ENCODE measurements at regions not wholly inside any gene's neighbourhood (a gene's known extent, or its start where the extent isn't known, plus 50 kb on each side); places are given as distances from the start of the nearest gene placed in this dataset.

GRCh38 chr6:102670735-102671134 lies 1277.2 kb downstream of the GRIK2 start:
- DNase-seq, result no peak

- no peak for DNase-seq
These were observed 1269.3 kb downstream of the GRIK2 start for GRCh38 chr6:102662851-102663250.

- DNase-seq, result no peak
These were observed 1266.8 kb downstream of the GRIK2 start for GRCh38 chr6:102660303-102660702.

- no peak for DNase-seq
These were observed 1262.3 kb downstream of the GRIK2 start for GRCh38 chr6:102655823-102656222.

GRCh38 chr6:102641426-102641825 lies 1247.9 kb downstream of the GRIK2 start:
- no peak for DNase-seq

GRCh38 chr6:102631921-102632320 lies 1238.4 kb downstream of the GRIK2 start:
- DNase-seq, result no peak

DNA sequence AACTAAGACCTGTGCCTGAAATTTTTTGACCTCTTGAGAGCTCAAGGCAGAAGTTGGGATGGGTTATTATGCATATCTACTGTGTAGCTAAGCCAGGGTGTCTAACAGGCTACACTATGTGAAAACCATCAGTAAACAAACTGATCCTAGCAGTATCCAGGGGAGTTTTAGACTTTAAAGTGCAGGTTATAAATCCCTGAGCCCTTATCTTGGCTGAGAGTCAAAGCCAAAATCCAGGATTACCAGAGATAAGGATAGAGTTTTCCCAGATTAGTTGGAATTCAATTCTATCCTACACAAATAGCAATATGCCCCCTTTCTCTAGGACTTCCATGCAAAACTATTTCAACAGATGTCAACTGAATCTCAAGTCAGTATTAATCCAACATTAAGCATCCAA lies 1229.7 kb downstream of the GRIK2 start:
- no peak for DNase-seq

- no peak for DNase-seq
These were observed 1226.1 kb downstream of the GRIK2 start for GRCh38 chr6:102619585-102619984.

- no peak for DNase-seq
These were observed 1189.1 kb downstream of the GRIK2 start for GRCh38 chr6:102582569-102582968.

- DNase-seq, result no peak
These were observed 1188.0 kb downstream of the GRIK2 start for GRCh38 chr6:102581378-102582124.

DNA sequence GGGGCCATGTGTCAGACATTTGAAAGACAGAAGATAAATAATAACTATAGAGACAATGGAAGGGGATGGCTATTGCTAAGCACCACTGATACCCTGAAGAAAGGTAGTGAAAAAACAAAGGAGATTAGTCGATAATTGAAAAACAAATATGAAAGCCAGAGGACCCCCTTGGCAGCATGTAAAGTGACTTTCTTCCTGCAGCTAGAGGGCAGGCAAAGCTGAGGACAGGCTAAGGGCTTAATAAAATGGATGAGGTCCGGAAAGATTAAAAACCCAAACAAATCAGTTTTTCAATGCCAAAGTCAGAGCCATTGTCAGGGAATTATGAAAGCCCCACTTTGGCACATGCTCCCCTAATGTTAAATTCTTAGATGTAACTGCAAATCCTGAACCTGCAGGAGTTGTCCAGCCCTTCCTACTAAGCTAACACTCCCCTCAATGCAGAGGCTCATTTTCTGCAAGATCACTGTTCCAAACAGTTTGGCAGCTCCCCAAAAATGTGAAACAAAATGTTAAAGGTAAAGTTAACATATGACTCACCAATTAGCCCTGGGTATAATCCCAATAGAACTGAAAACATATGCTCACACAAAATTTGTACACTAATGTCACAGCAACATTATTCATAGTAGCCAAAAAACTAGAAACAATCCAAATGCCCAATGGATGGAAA lies 1177.9 kb downstream of the GRIK2 start:
- no peak for DNase-seq

DNA sequence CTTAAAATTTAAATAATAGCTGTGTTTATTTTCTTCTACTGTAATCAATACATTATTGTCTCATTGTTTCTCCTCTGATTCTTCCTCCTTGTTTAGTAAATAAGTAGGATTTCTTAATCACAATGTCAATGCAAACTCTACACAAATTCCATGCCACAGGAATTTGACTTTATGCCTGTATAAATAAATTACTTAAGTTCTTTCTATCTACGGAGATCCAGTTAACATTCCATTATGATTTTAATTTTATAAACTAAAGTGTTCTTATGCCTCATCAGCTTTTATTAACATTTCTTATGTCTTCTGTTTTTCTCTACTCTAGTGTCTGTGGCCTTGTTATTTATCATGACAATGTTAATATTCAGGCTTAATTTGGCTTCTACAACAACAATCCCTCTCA lies 1169.2 kb downstream of the GRIK2 start:
- DNase-seq, result no peak

GRCh38 chr6:102553214-102553613 lies 1159.7 kb downstream of the GRIK2 start:
- no peak for DNase-seq

DNA sequence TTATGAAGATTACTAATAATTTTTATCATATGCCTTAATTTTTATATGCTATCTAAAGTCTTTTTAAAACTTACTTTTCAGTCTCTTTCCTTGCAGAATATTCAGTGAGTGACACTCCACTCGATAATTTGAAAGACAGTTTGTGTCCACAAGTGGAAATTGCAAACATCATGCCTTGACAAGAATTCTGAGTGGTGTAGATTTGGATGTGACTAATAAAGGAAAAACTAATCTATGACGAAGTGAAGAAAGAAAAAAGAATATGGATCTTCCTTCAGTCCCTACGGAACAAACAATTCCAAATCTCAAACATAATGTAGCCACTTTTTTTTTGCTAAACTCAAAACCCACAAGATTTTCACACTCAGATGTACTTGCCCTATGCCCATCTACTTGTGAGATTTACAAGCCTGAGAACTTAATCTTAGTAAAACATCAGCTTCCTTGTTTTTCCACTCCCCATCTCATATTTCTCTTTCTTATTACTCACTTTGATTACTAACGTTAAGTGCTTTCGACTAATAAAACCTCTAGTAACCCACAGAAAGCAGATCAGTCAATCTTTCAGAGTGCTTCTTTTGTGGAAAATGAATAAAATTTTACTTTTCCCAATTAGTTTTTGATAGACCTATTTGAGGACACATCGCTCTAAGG lies 1155.8 kb downstream of the GRIK2 start:
- DNase-seq, result no peak

DNA sequence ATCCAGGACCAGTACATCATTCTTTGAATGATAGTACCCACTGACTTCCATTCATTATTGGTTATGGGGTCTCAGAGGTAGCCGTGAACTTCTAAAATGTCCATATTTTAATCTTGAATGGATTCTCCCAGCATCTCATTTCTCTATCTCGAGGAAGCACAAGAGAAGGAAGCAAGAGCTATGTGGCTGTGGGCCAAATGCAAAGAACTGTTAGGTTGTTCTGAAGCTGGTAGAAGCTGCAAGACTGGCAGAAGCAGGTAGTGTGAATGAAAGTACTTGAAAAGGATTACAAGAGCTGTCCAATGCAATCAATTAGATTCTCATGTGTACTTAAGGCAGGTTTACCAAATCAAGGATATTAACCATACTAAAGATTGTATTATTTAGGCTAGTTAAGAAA lies 1131.8 kb downstream of the GRIK2 start:
- no peak for DNase-seq

DNA sequence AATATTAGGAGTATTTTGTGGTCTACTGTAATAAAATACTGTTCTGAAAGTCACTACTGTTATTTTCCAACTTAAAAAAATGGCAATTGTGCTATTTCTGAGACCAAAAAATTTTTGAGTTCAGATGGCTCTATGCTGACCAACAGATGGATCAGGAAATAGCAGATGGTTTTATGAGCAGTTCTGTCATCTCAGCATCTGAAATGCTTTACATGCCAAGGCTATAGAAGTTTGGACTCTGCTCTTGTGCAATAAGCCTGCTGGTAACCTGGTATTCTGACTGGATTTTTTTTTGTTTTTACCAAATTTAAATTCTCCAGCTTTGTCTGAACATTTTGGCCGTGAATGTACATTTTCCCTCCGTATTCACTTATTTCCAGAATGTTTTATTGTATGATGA lies 1127.5 kb downstream of the GRIK2 start:
- no peak for DNase-seq

DNA sequence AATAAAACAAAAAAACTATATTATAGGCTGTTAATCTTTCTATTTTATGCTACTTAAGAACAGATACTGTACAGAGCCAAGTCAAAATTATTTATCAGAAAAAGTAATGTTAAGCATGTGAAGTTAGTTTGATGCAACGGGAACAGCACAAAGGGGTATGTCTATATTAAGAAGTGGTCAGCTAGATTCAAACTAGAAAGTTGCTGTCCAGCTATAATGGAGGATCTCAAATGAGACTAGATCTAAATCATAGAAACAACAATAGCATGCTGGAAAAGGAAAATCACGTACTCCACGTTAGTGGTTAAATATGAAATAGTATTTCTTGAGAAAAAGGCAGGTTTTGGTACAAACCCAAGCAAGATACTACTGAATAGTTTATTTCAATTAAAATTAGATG lies 1124.0 kb downstream of the GRIK2 start:
- DNase-seq, result no peak

DNA sequence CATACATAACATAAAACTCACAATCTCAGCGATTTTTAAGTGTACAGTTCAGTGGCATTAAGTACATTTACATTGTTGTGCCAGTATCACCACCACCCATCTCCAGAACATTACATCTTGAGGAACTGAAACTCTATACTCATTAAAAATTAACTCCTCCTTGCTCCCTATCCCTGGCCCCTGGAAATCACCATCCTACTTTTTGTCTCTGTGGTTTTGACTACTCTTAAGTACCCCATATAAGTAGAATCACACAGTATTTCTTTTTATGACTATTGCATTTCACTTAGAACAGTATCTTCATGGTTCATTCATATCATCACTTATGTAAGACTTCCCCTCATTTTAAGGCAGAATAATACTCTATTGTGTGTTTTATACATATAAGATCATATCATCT lies 1108.1 kb downstream of the GRIK2 start:
- DNase-seq, result no peak

DNA sequence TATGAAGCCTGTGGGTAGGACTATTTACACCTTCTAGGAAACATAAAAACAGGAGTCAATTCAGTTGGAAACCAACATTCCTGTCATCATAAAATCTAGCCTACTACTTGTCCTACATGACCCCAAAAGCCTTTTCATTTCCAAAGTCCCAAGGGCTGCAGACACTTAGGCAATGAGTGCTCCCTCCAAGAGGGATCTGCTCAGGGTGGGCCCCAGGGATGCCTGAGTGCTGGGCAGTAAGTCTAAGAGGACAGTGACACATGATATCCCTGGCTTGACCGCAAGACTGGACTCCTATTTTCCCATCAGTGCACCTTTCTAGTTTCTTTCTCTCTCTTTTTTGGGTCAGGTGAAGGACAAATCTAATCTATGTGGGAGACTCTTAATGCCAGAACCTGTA lies 1101.3 kb downstream of the GRIK2 start:
- DNase-seq, result no peak

DNA sequence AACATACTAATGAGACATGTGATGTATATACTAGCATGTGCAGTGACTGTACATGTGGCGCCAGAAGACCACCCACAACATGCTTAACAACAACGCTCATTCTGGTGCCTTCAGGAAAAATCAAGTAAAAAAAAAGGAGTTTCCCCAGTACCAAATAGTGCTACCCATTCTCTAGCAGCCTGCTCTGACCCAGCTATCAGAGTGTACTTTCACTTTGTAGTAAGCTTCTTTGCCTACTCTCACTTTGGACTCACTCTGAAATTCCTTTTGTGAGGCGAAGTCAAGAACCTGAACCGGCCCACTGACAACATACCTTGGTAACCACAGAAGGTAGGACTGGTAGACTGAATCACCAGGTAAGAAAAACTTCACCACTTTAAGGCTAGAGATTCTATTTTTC lies 1100.0 kb downstream of the GRIK2 start:
- DNase-seq, result no peak

GRCh38 chr6:102488729-102489128 lies 1095.2 kb downstream of the GRIK2 start:
- DNase-seq, result no peak

DNA sequence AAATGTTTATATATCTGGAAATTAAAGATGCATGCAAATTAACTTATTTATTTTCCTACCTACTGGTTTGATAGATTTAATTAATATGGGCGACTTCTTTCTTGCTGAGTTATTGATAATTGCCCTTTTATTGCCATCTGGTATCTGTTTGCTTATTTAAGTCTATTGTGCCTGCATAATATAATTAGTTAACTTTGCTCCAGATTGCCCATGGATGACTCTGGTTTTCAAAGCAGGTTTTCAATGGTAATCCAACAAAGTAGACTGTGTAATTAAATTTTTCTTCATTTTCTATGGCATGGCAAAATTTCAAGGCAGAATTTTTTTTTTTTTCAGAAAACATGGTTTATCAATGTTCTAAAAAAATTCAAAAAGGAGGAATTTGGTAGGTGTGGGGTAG lies 1092.0 kb downstream of the GRIK2 start:
- no peak for DNase-seq
